Osteocyte (in vitro differentiated cells): ENCODE measurements at regions not wholly inside any gene's neighbourhood (a gene's known extent, or its start where the extent isn't known, plus 50 kb on each side); places are given as distances from the start of the nearest gene placed in this dataset.

Experiments
- DNase-seq: peaks from one replicate; pipeline ENCODE4 v3.0.0; 2021; ENCODE audit warnings: mixed read lengths; ENCODE audit not compliant: unreplicated experiment; ENCODE audit errors: extremely low spot score
- H3K27ac Mint-ChIP-seq: one replicate; pipeline ENCODE4 v1.8.0; 2021; ENCODE audit warnings: mild to moderate bottlenecking, mixed read lengths; ENCODE audit not compliant: unreplicated experiment
- H3K27me3 Mint-ChIP-seq: one replicate; pipeline ENCODE4 v1.8.0; 2021; ENCODE audit warnings: mixed read lengths; ENCODE audit not compliant: unreplicated experiment
- H3K36me3 Mint-ChIP-seq: one replicate; pipeline ENCODE4 v1.8.0; 2021; ENCODE audit warnings: mixed read lengths; ENCODE audit not compliant: unreplicated experiment
- H3K4me1 Mint-ChIP-seq: one replicate; pipeline ENCODE4 v1.8.0; 2021; ENCODE audit warnings: mixed read lengths; ENCODE audit not compliant: unreplicated experiment
- H3K4me3 Mint-ChIP-seq: one replicate; pipeline ENCODE4 v1.8.0; 2021; ENCODE audit warnings: mild to moderate bottlenecking, moderate library complexity, mixed read lengths; ENCODE audit not compliant: unreplicated experiment
- H3K9me3 Mint-ChIP-seq: one replicate; pipeline ENCODE4 v1.8.0; 2021; ENCODE audit warnings: mixed read lengths; ENCODE audit not compliant: unreplicated experiment
- CTCF ChIP-seq: fragments of 200-600 bp; sonication (generic); IDR thresholded peaks from 2 replicates; pipeline ENCODE4 v1.5.0; 2021; ENCODE audit warnings: antibody characterized with exemption, mild to moderate bottlenecking, moderate library complexity

DNA sequence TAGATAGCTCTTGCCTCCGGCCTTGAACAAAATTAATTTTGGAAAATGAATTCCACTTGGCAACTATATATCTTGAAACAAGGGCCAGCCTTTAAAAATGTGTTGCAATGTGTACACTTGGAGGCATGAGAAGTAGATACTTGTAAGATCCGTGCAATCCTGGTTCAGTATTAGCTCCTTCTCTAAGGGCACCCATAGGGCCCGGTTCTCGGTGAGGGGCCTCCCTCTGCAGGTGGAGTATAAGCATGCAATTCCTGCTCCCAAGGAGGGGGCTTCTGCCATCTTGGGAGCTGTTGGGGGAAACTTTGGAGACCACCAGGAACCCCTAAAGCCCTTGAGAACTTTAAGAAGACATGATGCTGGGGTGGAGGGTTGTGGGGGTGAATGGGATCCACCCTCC, 388.7 kb upstream of the RGMA start:
- no peak for TF ChIP-seq CTCF
- Mint-ChIP-seq H3K36me3 (no peaks in the 10 kb centered on the region), H3K4me3 (no peak overlapping the region), H3K9me3 (no peaks in the 10 kb centered on the region), H3K27me3 (no peaks in the 10 kb centered on the region), H3K4me1 (no peaks in the 10 kb centered on the region), H3K27ac (no peak overlapping the region)
- no peak for DNase-seq

DNA sequence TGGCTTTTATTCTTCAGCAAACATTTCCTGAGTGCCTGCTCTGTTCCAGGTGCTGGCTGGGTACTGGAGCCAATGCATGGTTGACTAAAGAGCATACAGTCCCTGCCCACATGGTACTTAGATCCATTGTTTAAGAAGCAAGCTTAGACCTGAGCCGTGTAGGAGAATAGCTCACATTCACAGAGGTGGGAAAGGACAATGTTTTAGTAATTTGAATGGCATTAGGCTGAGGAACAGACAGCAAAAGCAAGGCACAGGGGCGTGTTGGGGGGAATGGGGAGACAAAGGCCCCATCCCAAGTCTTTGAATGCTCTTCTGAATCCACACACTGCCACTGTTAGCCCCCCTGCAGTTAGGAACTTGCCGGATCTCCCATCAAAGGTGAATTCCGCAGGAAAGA, 388.2 kb upstream of the RGMA start:
- Mint-ChIP-seq H3K27ac (no peak overlapping the region), H3K4me3 (no peak overlapping the region), H3K4me1 (no peaks in the 10 kb centered on the region), H3K27me3 (no peaks in the 10 kb centered on the region), H3K9me3 (no peaks in the 10 kb centered on the region), H3K36me3 (no peaks in the 10 kb centered on the region)
- no peak for DNase-seq
- no peak for TF ChIP-seq CTCF

DNA sequence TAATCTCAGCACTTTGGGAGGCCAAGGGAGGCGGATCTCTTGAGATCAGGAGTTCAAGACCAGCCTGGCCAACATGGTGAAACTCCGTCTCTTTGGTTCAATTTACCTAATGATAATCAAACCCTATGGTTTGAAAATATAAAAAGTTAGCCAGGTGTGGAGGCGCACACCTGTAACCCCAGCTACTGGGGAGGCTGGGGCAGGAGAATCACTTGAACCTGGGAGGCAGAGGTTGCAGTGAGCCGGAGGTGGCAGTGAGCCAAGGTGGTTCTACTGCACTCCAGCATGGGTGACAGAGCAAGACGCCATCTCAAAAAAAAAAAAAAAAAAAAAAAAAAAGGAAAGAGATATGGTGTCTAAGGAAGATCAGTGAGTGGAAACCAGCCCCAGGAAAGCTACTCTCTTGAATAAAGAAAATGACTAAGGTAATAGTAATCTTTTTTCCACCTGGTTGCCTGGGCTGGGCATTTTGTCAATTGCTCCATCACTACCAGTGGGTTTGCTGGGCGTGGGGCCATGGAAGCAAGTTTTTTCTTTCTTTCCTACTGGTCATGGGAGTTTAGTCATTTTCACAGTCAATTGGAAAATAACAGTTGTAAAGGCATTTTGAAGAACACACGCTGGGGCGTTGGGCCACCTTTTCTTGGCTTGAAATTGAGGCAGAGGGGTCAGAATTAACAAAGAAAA, 387.6 kb upstream of the RGMA start:
- no peak overlapping the region for H3K27ac Mint-ChIP-seq

DNA sequence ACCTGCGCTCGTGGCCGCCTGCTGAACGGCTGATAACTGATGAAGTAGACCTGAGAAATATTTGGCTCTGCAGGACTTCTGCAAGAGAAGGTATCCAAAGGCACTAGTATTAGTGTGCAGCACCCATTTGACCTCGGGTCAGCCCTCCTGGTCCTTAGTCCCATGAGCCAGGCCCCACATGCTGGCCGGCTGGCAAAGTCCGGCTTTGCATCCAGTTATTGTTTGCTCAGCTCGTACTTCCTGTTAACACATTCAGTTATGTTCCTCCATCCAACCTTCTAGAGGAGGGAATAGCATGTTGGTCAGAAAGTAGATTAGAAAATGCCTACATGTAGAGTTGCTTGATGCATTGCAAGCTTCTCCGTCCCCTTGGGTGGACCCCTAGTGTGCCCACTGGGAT, 385.7 kb upstream of the RGMA start:
- Mint-ChIP-seq H3K4me3 (no peak overlapping the region), H3K9me3 (no peaks in the 10 kb centered on the region), H3K27me3 (no peaks in the 10 kb centered on the region), H3K27ac (no peak overlapping the region), H3K36me3 (no peaks in the 10 kb centered on the region), H3K4me1 (no peaks in the 10 kb centered on the region)
- DNase-seq: no peak
- no peak for TF ChIP-seq CTCF

More for the DNA sequence above, 387.6 kb upstream of the RGMA start:
- TF ChIP-seq CTCF: no peak
- Mint-ChIP-seq H3K36me3 (no peaks in the 10 kb centered on the region), H3K27me3 (no peaks in the 10 kb centered on the region), H3K9me3 (no peaks in the 10 kb centered on the region), H3K4me1 (no peaks in the 10 kb centered on the region), H3K4me3 (no peak overlapping the region)
- DNase-seq: no peak

GRCh38 chr15:93469994-93470393, 381.0 kb upstream of the RGMA start:
- TF ChIP-seq CTCF: no peak
- no peak overlapping the region for H3K27ac Mint-ChIP-seq
- no peaks in the 10 kb centered on the region for H3K9me3 Mint-ChIP-seq
- no peak overlapping the region for H3K4me3 Mint-ChIP-seq
- H3K27me3 Mint-ChIP-seq: peaks cover 3% of the 10 kb centered on the region
- H3K4me1 Mint-ChIP-seq: no peaks in the 10 kb centered on the region
- no peak for DNase-seq
- no peaks in the 10 kb centered on the region for H3K36me3 Mint-ChIP-seq
